NCI-H524 treated with DMSO at 0.1 percent for 48 hours (cell line): ENCODE measurements at regions not wholly inside any gene's neighbourhood (a gene's known extent, or its start where the extent isn't known, plus 50 kb on each side); places are given as distances from the start of the nearest gene placed in this dataset.
"Not testable (repeated sequence)": the region's sequence is repeated elsewhere in the genome, so short reads cannot be mapped to it uniquely, and the experiment has no call there.

Experiments
- DNase-seq: peaks from one replicate; lab custom pipeline; 2025; lab: John Stamatoyannopoulos, UW

DNA sequence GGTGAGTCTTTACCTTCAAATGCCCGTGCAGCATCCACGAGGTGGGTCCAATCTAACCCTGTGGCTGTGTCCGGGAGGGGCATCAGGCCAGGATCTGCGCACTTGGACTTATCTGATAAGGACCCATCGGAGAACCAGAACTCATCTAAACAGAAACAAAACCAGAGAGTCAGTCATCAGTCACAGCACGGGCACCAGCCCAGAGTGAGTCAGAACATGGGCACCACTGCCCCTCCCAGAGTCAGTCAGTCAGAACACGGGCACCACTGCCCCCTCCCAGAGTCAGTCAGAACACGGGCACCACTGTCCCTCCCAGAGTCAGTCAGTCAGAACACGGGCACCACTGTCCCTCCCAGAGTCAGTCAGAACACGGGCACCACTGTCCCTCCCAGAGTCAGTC lies 214.5 kb downstream of the SIPA1L2 start:
- DNase-seq = not testable (repeated sequence)

DNA sequence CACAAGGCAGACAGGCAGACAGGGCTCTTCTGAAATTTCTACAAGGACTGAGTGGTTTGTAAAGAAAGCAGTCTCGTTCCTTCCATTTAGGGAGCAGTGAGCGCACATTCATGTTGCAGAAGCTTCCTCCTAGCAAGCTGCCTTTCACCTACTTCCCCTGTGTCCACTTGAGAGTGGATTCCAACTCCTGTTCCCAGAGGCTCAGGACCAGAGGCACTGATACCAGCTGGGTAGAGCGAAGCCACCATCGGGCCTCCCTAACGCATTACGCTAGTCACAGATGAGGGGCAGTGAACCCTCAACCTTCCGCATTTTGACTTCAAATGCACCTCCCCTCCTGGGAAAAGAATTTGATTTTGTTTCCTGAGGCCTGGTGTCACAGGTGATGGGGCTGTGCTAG lies 215.8 kb downstream of the SIPA1L2 start:
- DNase-seq = no peak

- DNase-seq = no peak
Observed at GRCh38 chr1:232413674-232414073, 216.3 kb downstream of the SIPA1L2 start.

GRCh38 chr1:232409584-232409983 lies 220.3 kb downstream of the SIPA1L2 start:
- no peak for DNase-seq

- no peak for DNase-seq
Observed at GRCh38 chr1:232407120-232407519, 222.8 kb downstream of the SIPA1L2 start.

DNA sequence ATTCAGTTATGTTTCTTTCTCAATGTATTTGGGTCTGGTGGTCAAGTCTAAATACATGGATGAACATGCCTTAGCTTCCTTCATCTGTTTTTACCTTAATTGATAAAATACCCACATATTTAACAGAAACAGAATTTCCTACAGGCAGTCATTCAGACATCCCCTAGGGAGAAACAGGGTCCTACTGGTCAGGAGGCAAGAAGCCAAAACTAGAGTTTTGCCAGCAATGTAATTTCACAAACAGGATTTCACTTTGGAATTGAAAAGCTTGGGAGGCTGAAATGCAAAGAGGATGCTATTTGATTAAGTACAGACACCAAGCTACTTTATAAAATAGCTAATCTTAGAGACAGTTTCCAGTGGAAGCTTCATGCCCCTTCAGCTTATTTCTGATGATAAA lies 224.2 kb downstream of the SIPA1L2 start:
- no peak for DNase-seq

GRCh38 chr1:232404981-232405731 lies 224.8 kb downstream of the SIPA1L2 start:
- no peak for DNase-seq

- no peak for DNase-seq
Observed at GRCh38 chr1:232404227-232404626, 225.7 kb downstream of the SIPA1L2 start.

DNA sequence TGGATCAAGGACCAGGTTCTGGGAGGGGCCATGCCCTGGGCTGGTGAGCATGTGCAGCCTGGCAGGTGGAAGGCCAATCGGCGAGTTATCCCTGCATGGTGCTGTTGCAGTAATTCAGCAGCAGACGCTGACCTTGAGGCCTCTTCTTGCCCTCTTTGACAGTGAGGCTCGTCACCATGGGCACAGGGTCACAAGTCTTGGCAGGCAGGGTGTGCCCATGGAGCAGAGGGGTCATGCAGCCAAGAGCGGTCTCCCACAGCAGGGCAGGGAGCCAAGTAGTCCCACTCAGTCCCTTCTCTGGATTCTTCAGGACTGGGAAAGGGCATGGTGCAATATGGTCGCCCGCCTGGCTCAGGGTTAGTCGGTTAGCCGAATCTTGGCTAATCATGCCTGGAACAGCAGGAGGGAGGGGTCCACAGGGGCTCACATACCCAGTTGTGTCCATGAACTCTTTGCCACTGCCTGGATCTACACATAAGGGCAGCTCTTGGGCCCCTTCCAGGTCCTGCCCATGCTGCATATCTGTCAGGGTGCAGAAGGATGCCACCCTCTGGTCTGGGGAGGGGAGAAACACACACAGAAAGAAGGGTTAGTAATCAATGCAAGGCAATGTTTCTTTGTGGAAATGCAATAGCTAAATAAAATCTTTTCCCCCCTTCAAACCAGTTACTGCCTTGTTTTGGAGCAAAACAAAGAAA lies 226.8 kb downstream of the SIPA1L2 start:
- DNase-seq = no peak

DNA sequence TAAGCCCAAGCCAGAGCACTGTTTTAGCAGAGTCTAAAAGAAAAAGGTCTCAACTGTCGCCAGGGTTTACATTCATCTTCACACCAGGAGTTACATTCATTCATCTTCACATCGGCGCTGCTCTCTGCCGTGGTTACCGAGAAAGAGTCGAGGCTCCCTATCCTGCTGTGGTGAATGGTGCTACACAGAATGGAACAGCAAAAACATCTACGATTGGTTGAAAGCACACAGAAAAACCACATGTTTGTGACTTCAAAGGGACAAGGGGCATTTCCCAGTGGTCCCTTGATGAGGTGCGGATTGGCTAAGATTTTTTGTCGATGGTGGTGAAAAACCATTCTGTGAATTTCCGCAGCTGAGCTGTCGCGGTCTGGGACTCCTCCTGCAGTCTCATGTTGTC lies 231.1 kb downstream of the SIPA1L2 start:
- no peak for DNase-seq

GRCh38 chr1:232393444-232394146 lies 236.3 kb downstream of the SIPA1L2 start:
- DNase-seq = no peak

GRCh38 chr1:232393010-232393409 lies 236.9 kb downstream of the SIPA1L2 start:
- no peak for DNase-seq

DNA sequence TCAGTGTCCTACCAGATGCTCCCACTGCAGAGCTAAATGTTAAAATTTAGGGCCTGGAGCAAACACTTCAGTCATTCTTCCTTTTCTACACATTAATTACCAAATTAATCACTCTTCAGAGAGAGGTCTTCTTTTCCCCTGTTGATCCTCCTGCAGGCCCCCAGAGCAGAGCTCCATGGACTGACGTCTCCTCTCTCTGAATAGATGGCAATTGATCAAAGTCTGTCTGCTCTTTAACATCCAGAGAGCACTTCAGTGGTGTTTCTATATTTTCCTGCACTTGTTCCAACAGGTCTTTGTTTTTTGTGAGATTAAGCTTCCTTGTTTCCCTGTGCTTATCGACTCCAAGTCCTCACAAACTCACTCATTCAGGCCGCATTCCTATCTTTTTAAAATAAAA lies 239.3 kb downstream of the SIPA1L2 start:
- no peak for DNase-seq

DNA sequence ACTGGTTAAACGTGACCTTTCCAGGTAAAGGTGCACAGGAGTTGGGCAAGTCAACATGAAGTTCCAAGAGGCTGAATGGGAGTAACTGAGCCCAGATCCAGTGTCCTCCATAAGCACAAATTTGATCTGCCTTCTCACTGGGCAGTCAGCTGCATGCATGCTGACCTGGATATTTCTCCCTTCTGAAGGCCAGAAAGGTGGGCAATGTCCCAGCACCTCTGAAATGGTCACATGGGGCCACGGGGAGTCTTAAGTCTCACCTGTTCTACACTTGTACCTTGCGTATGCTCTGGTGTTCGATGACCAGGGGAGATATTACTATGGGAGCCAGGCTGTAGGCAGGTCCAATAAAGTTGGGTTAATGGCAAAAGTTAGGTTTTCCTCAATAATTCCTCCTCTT lies 240.2 kb downstream of the SIPA1L2 start:
- no peak for DNase-seq

DNA sequence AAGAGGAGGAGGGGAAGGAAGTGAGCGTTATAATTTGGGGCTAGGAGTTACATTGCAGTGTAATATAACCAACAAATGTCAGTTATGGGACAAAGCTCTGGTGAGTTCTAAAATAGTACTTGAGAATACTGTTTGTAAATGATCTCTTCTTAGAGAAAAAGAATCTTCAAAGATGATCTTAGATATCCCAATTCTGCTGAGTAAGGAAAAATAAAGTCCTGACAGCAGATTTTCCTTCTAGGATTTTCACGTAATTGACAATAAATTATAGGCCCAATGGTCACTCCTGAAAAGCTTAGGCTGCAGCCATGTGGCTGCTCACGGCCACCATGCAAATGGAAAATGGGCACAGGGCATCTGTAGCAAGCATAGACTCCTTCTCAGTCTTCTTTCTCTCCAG lies 241.6 kb downstream of the SIPA1L2 start:
- DNase-seq = no peak

- no peak for DNase-seq
Observed at GRCh38 chr1:232386721-232387510, 243.0 kb downstream of the SIPA1L2 start.

DNA sequence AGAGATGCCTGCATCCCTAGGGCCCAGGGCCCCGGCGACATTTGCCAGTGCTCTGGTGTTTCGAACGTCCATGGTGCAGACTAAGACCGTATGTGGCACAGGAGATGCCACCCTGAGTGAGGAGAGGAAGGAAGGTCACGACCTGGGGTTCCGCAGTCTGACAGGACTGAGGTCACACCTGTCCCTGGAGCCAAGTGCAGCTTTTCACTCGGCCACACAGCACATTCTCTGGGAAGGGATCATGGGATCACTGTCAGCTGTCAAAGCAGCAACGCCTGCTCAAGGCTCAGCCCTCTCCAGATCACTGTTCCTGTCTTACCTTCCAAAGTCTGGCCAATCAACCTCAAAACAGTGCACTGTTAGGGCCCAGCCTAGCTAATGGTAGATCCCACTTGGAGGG lies 243.6 kb downstream of the SIPA1L2 start:
- DNase-seq = no peak

DNA sequence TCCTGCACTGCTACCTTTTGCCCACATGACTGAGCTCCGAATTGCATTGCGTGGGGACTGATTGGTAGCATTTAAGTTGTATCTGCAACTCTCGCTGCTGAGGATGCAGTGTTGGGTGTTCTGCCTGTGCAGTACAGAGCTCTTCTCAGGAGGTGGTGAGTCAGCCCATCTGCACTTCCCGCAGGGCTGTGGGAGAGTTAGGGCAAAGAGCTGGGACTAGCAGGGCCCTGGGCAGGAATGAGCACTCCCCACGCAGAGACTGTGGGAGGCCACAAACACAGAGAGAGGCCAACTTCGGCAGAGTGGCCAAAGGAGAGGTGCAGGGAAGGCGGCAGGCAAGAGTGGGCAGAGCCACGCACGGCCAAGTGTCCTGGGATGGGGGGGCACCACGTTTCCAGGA lies 244.7 kb downstream of the SIPA1L2 start:
- DNase-seq = no peak

GRCh38 chr1:232384171-232384883 lies 245.6 kb downstream of the SIPA1L2 start:
- DNase-seq = no peak

GRCh38 chr1:232383455-232384123 lies 246.3 kb downstream of the SIPA1L2 start:
- DNase-seq = no peak

DNA sequence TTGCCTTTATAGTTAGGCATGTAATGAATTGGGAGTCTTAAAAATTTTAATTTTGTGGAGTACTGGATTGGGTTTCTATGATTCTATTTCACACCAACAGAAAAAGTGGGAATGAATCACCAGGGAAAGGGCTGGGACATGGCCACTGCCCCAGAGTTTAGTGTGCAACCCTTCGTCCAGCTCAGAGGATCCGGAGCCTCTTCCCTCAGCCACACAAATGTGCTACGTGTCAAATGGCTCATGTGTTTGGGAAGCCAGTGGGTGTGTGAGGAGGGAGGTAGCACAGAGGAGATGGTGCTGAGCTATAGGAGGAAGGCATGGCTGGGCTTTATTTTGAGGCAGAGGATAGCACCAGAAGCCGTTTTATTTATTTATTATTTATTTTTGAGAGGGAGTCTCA lies 247.3 kb downstream of the SIPA1L2 start:
- DNase-seq = no peak
